ENCODE measurements at regions not wholly inside any gene's neighbourhood (a gene's known extent, or its start where the extent isn't known, plus 50 kb on each side); places are given as distances from the start of the nearest gene placed in this dataset.

GRCh38 chr10:36899652-36900051 is 225.7 kb upstream of the ANKRD30A start:
- TF ChIP-seq, protein P1, sequence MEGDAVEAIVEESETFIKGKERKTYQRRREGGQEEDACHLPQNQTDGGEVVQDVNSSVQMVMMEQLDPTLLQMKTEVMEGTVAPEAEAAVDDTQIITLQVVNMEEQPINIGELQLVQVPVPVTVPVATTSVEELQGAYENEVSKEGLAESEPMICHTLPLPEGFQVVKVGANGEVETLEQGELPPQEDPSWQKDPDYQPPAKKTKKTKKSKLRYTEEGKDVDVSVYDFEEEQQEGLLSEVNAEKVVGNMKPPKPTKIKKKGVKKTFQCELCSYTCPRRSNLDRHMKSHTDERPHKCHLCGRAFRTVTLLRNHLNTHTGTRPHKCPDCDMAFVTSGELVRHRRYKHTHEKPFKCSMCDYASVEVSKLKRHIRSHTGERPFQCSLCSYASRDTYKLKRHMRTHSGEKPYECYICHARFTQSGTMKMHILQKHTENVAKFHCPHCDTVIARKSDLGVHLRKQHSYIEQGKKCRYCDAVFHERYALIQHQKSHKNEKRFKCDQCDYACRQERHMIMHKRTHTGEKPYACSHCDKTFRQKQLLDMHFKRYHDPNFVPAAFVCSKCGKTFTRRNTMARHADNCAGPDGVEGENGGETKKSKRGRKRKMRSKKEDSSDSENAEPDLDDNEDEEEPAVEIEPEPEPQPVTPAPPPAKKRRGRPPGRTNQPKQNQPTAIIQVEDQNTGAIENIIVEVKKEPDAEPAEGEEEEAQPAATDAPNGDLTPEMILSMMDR (IDR thresholded peaks at IDR 0.05), result no peak
- no peak for TF ChIP-seq POLR2AphosphoS5 (IDR thresholded peaks at IDR 0.05)
- no peak for TF ChIP-seq POLR2A (IDR thresholded peaks at IDR 0.05)
